HG03064 (cell line): ENCODE measurements at regions not wholly inside any gene's neighbourhood (a gene's known extent, or its start where the extent isn't known, plus 50 kb on each side); places are given as distances from the start of the nearest gene placed in this dataset.
"Not testable (repeated sequence)": the region's sequence is repeated elsewhere in the genome, so short reads cannot be mapped to it uniquely, and the experiment has no call there.

ENCODE experiments used
- ATAC-seq: cut with Tn5 transposase; IDR thresholded peaks from one replicate; pipeline ENCODE4 v1.9.1; 2021; ENCODE audit warnings: low read depth; ENCODE audit not compliant: unreplicated experiment

DNA sequence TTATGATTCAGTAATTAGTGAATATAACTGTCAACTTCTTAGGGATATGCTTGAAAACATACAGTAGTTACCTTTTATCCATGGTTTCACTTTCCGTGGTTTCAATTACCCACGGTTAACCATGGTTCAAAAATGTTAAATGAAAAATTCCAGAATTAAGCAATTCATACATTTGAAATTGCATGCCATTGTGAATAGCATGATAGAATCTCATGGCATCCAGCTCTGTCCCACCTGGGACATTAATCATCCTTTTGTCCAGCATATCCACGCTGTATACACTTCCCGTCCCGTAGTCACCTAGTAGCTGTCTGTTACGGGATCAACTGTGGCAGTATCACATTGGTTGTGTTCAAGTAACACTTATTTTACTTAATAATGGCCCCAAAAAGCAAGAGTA lies 781.7 kb upstream of the CITED2 start:
- no peak for ATAC-seq

DNA sequence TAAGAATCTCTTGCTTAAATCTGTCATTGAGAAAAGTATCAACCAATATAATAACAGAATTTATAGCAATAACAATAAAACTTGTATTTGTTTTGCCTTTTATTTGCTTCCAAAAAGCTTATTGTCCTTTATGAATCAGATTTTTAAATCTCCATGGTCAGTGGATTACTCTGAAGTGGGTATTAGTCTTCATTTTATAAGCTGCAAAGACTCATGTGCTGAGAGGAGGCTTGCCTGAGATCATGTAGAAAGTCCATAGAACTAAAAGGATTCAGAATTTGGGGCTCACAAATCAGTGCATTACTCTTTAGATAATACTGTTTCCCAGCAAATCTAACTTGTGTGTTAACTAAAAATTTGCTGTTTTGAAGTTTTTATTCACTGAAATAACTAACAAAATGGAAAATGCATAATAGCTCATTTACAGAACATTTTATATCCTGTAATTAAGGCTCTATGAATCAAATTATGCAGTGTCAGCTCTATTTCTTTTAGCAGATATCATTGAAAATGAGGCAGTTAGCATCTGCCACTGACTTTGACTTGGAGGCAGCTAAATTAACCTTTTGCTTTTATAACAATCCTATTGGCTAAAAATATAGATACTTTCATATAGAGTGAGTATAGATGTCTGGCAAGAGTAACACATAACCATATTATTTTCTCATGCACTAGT lies 781.1 kb upstream of the CITED2 start:
- ATAC-seq, result no peak

DNA sequence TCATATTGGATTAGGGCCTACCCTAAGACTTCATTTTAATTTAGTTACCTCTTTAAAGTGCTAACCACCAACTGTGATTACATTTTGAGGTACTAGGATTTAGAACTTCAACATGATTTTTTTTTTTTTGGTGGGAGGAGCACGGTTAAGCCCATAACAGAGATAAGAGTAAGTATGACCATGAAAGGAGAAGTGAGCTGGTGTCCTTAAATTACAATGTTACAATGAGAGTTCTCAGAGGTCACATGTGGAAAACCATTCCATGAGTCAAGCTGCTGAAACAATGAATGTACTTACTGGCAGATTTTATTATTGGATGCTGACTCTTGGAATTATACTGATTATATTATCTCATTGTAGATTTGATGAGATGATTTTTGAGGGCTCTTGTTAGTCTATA lies 779.3 kb upstream of the CITED2 start:
- ATAC-seq, result no peak

DNA sequence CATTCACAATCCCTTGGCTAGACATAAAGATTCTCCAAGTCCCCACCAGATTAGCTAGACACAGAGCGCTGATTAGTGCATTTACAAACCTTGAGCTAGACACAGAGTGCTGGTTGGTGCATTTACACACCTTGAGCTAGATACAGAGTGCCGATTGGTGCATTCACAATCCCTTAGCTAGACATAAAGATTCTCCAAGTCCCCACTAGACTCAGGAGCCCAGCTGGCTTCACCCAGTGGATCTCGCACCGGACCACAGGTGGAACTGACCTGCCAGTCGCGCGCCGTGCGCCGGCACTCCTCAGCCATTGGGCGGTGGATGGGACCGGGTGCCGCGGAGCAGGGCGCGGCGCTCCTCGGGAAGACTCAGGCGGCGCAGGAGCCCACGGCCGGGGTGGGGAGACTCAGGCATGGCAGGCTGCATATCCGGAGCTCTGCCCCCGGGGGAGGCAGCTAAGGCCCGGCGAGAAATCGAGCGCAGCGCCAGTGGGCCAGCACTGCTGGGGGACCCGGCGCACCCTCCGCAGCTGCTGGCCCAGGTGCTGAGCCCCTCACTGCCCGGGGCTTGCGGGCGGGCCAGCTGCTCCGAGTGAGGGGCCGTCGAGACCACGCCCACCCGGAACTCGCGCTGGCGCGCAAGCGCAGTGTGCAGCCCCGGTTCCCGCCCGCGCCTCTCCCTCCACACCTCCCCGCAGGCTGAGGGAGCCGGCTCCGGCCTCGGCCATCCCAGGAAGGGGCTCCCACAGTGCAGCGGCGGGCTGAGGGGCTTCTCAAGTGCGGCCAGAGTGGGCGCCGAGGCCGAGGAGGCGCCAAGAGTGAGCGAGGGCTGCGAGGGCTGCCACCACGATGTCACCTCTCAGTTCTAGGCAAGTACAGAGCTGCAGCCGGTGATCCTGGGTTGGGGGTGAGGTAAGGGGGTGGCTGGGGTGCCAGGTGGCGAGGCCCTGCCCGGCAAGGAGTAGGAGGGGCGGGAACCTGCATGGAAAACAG lies 773.7 kb upstream of the CITED2 start:
- ATAC-seq, result not testable (repeated sequence)

DNA sequence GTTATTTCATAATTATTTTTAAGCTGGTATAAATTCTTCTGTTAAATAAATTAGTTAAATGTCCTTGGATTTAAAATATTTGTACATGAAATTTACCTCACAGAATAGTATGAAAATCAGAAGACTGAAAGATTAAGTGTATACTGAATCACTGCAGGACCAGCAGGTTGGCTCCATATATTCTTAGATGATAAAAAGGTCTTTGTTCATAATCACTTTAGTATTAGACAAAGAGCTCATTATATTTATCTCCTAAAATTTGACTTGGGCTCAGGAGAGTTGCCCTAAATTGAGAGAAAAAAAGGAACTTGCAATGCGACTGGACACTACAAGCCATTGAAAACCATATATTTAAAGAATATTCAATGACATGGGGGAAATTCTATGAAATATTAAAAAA lies 766.4 kb upstream of the CITED2 start:
- no peak for ATAC-seq

DNA sequence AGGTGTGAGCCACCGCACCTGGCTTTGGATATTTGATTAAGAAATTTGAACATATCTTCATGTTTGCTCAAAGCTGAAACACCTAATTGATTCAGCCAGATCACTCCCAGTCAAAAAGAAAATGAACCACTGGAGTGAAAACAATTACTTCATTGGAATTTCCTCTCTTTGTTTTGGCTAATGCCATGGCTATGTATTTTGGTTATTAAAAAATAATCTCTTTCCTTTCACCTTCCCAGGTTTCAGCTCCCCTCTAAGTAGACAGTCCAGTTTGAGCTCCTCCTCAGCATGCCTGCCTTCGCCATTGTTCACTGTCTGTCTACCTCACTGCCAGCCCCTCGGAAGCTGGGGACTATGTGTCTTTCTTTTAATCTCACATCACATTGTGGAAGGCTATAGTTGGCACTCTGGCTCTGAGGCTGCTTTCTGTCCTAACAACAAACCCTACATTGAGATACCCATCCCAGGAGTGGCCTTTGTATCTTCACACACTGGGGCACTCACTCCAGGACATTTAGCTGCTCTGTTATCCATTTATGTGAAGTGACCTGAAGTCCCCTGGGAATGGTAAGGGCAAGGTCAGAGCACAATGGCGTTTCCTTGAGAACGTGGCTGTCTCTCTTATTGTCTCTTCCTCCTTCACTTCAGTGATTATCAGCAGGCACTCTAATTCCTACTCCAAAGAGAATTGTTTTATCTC lies 764.0 kb upstream of the CITED2 start:
- ATAC-seq, result no peak

DNA sequence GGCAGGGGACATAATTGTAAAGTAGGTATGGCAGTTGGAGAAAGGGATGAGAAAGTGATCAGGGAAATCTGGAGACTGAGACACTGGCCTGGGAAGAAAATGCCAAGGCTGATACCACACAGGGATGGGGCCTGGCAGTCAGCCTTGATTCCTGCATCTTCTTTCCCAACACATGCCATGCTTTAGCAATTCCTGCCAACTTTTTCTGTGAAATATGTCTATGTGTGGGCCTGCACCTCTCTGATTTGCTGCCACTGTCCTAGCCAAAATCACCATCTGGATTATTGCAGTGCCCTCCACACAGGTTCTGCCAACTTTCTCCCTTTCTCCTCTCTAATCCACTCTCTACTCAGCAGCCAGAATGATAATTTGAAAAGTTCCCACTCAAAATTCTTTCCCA lies 759.8 kb upstream of the CITED2 start:
- ATAC-seq, result no peak

DNA sequence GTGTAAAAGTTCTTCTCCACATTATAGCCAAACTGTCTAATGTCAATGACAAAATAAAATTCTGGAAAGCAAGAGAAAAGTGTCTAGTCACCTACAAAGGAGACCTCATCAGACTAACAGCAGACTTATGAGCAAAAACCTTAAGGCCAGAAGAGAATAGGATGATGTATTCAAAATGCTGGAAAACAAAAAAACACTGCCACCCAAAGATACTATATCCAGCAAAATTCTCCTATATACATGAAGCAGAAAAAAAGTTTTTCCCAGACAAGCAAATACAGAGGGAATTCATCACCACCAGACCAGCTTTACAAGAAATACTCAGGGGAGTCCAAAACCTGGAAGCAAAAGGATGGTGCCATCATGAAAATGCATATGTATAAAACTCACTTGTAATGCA lies 755.6 kb upstream of the CITED2 start:
- no peak for ATAC-seq

DNA sequence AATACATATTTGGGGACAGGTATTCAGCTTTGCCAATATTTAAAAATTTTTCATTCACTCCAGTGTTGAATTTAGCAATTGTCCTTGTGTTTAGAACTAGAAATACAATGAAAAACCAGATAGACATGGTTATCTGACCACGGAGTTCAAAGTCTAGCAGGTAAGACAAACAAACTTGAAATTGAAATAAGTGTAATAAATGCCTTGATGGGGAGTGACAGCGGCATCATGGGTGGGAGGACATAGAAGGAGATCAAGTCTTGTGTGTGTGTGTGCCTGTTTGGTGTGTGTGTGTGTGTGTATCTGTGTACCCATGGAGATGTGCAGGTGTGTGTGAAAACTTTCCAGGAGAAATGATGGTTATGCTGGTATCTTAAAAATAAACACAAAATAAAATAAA lies 750.0 kb upstream of the CITED2 start:
- no peak for ATAC-seq

DNA sequence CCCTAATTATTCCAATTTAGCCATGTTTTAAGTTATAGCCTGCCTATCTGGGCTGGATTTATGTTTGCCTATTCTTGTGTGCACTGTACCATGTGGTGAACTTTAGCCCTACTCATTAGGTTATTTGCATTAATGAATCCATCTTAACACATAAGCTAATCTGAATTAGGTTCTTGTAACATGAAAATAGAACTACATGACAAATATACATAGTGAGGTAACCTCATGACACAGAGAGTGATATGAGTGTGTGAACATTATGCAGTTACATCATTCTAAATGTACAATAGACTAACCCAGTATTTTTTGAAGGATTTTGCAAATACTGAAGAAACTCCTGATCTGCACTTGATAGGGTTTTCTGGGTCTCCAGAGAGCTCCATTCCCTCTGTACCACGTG lies 733.7 kb upstream of the CITED2 start:
- ATAC-seq, result no peak

DNA sequence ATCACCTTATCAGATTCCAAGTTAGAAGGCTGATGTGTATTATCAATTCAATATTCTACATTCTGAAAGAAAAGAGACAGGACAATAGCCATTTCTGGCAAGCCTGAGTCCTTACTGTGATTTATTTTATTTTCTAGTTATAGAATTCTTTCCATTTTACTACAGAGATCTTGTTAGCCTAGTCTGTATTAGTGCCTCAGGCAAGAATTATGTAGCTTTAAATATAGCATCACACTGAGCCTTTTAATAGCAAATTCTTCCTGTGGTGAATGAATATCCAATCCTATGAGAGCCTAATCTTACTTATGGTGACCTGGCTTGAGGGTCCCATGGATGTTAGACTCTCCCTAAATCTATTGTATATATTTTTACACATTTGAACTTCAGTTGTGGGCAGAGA lies 732.8 kb upstream of the CITED2 start:
- no peak for ATAC-seq

DNA sequence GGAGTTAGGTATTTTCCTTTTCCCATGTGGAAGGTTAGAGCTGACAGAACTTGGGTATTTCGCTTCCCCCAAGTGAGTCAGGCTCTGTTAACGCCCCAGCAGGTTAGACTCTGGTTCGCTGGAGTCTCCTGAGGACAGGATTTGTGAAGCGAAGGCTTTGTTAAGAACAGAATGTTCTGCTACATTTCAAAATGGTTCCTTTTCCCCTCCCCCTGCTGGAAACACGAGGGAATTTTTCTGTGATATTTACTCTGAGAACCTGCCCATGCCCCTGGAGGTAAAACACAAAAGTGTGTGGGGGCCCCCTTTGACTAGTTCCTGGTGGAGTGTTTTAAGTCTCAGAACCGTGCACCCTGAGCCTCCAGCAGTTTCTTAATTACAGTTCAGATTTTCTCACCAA lies 731.4 kb upstream of the CITED2 start:
- no peak for ATAC-seq

DNA sequence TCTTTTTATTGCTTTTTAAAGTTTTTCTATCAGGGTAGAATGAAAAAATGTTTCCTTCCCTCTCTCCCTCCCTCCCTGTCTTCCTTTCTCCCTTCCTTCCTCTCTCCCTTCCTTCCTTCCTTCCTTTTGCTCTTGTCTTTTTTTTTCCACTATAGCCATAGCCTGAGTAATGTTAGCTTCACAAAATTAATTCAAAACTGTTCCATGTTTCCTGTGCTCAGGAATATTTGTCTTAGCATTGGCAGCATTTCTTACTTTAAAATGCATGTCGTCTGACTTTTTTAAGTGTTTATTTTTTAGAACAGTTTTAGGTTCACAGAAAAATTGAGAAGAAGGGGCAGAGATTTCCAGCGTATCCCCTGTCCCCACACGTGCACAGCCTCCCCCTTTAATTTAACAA lies 730.8 kb upstream of the CITED2 start:
- no peak for ATAC-seq

DNA sequence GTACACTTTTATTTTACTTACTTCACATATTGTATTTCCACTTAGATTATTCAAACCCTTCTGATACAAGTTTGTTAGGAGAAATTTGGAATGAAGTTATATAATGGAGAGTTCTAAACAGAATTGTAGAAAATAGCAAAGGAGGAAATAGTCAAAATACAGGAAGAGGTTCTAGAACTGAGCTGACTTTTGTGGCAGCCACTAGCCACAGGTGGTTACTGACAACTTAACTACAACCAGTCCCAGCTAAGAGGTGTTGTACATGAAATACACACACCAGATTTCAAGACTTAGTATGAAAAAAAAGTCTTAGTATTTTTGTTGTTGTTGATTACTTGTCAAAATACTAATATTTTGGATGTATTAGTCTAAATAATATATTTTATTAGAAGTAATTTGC lies 727.4 kb upstream of the CITED2 start:
- ATAC-seq, result no peak

DNA sequence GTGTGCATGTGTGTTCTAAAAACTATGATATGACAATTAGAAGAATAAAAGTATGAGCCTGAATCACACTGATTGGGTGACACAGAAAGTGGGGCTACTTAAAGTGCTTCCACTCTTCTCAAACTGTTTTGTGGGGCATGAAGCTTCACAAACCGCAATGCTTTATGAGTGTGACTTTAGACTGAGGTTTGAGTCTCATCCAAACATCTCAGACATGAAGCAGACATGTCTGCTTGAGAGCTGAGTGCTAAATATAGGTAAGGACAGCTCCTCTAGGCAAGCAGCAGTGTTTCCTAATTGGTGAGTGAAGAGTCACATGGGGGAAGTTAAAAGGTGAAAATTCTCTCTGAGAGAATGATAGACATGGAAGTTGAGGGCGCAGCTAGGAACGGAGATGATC lies 726.9 kb upstream of the CITED2 start:
- no peak for ATAC-seq

DNA sequence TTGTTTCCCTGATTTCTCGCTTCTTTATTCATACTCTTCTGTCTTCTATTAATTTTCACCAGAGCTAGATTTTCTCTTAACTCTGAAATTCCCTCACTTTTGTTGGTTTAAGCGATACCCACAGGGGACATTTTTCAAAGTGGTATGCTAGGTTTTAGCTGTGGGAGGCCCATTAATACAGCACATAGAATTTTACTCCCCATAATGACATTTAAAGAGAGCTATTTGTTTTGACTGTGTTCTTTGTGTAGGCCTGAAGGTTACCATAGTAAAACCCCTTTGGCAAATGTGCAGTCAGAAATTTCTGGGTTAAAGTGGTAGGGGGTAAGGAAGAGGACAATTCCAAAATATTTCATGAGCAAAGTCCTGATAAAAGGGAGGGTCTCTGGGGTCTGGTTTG lies 721.1 kb upstream of the CITED2 start:
- ATAC-seq, result no peak

DNA sequence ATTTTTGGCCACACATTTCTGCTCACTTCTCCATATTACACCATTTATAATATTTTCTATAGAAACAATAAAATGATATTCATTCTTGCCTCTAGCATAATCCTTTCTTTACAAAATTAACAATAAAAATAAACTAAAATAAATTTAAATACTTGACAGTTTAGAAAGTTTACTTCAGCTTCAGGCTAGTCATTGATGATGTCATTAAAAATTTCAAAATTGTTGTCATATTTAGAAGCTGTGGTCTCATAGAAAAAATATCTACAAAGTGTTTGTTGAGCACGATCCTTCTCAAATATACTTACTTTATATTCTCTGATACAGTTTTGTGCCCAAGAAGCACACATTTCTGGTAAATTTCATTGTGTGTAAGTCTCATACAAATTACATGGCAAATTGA lies 717.4 kb upstream of the CITED2 start:
- no peak for ATAC-seq

DNA sequence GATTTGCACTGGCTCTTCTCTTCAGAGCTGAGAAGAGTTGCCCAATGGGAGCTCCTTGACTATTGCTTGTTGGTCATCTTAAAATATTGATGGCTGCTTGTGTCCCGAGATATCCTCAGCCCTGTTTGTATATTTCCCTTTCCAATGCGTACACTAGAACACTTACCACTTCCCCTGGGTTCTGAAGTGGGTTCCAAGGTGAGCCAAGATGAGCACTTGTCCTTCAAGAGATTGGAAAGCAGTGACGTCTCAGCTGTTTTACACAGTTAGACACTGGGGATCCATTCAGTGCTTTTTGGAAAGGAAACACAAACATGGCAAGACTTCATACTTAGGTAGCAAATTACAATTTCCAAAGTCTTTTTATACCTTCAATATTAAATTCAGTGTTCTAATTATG lies 716.4 kb upstream of the CITED2 start:
- no peak for ATAC-seq

DNA sequence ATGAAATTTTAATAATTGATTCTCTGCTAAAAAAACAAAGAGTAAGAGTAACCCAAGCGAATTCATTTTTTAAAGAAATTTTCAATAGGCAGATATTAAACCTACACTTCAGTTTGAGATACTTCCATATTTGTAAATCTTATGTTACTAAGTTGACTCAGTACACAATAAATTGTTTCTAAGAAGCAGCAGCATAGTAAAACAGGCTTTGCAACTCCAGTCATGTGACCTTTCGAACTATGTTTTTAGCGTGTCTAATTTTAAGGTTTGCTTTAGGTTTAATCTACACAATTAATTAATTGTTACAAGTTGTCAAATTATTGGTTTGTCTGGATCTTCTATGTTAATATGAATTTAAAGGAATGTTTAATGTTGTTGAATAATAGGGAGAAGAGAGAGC lies 708.9 kb upstream of the CITED2 start:
- ATAC-seq, result no peak

DNA sequence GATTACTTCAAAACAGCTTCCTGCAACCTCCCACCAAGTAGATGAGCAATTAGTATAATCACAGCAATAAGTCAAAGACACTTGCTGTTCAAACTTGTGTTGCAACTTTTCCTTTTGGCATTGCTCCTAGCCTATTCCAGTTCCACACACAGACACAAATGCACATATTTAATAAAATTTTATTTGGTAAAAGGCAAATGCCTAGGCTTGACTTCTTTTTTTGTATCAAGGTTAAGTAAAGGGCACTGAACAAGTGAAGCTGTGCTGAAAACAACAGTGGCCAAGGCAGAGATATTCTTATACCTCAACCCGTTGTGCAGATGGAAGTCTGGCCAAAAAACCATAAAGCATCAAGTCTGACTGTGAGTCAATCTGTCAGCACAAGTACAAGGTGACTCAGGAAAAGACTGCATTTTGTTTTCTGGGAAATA lies 708.4 kb upstream of the CITED2 start:
- ATAC-seq, result no peak

DNA sequence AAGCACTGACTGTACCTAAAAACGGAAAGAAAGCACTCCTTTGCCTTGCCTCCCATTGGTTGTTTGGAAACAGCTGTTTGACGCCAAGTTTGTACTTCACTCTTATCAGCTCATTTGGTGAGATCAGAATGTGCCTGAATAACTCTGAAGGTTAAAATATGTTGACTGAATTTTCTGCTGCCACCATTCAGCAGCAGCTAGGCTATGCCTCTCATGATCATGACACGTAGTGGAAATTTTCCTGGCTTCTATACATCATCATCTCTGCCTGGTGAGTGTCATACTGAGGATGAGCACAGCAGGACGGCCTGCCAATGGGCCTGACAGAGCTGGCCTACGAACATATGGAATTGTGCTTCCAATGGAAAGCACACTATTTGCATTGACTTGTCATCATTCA lies 704.9 kb upstream of the CITED2 start:
- no peak for ATAC-seq
